Right lobe of liver (tissue), 4 donors: ENCODE measurements at regions not wholly inside any gene's neighbourhood (a gene's known extent, or its start where the extent isn't known, plus 50 kb on each side); places are given as distances from the start of the nearest gene placed in this dataset.

Experiments
- POLR2A ChIP-seq: fragments of 450-650 bp; IDR thresholded peaks from one replicate; pipeline ENCODE4 v1.6.1; 2017; ENCODE audit warnings: antibody characterized with exemption, mild to moderate bottlenecking
- TF ChIP-seq, protein P1 (sequence below), 4 donors: fragments of 200-600 bp in 3 of 4; fragments of 450-650 bp in 1 of 4; IDR thresholded peaks; one replicate each; pipeline versions ENCODE4 v1.5.1 to v1.8.0; 2016 to 2022; ENCODE audit warnings: antibody characterized with exemption in 4 of 4, mild to moderate bottlenecking in 2 of 4
- donor health status: DM: no; HTN: no; CAD: no.
- donor health status: DM: no; HTN: no; CAD: no.
- donor health status: DM: no; HTN: yes; CAD: no.

DNA sequence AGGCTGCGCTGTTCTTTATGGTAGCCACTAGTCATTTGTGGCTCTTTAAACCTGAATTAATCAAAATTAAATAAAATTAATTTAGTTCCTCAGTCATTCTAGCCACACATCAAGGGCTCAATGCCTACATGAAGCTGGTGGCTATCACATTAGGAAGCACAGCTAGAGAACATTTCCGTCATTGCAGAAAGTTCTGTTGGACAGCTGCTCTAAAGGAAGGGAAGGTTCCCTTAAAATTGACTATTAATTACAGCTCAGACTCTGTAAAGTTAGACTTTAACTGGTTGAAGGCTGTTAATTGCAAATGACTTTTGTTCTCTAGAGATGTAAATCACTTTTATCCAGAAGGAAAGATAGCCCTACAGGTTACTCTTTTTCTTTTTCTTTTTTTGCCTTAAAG lies 202.7 kb upstream of the ADAMTS9 start:
- TF ChIP-seq, protein P1, sequence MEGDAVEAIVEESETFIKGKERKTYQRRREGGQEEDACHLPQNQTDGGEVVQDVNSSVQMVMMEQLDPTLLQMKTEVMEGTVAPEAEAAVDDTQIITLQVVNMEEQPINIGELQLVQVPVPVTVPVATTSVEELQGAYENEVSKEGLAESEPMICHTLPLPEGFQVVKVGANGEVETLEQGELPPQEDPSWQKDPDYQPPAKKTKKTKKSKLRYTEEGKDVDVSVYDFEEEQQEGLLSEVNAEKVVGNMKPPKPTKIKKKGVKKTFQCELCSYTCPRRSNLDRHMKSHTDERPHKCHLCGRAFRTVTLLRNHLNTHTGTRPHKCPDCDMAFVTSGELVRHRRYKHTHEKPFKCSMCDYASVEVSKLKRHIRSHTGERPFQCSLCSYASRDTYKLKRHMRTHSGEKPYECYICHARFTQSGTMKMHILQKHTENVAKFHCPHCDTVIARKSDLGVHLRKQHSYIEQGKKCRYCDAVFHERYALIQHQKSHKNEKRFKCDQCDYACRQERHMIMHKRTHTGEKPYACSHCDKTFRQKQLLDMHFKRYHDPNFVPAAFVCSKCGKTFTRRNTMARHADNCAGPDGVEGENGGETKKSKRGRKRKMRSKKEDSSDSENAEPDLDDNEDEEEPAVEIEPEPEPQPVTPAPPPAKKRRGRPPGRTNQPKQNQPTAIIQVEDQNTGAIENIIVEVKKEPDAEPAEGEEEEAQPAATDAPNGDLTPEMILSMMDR (IDR thresholded peaks at IDR 0.05), result no peak
- no peak for TF ChIP-seq POLR2A
